ENCODE measurements at regions not wholly inside any gene's neighbourhood (a gene's known extent, or its start where the extent isn't known, plus 50 kb on each side); places are given as distances from the start of the nearest gene placed in this dataset.

DNA sequence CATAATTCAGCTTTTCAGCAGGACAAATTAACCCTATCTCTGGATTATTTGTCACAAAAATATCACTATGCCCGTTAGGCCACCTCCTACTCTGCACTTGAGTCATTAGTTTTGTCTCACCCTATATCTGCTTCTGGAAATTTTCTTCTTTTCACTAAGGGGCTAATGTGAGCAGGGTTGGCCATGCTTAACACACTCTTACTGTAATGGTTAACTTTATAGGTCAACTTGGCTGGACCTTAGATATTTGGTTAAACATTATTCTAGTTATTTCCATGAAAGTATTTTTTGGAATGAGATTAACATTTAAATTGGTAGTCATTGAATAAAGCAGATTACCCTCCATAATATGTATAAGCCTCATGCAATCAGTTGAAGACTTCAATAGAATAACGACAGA is 394.6 kb upstream of the PTCHD4 start:
- TF ChIP-seq, protein P1, sequence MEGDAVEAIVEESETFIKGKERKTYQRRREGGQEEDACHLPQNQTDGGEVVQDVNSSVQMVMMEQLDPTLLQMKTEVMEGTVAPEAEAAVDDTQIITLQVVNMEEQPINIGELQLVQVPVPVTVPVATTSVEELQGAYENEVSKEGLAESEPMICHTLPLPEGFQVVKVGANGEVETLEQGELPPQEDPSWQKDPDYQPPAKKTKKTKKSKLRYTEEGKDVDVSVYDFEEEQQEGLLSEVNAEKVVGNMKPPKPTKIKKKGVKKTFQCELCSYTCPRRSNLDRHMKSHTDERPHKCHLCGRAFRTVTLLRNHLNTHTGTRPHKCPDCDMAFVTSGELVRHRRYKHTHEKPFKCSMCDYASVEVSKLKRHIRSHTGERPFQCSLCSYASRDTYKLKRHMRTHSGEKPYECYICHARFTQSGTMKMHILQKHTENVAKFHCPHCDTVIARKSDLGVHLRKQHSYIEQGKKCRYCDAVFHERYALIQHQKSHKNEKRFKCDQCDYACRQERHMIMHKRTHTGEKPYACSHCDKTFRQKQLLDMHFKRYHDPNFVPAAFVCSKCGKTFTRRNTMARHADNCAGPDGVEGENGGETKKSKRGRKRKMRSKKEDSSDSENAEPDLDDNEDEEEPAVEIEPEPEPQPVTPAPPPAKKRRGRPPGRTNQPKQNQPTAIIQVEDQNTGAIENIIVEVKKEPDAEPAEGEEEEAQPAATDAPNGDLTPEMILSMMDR (IDR thresholded peaks at IDR 0.05): no peak
- no peak for TF ChIP-seq POLR2A (IDR thresholded peaks at IDR 0.05)
